A673 (cell line): ENCODE measurements at regions not wholly inside any gene's neighbourhood (a gene's known extent, or its start where the extent isn't known, plus 50 kb on each side); places are given as distances from the start of the nearest gene placed in this dataset.

ENCODE experiments used
- BruUV-seq: library from RNA; stranded (reverse); fragments of 400-500 nt; replicated peaks from 2 replicates; lab custom pipeline; 2021; lab: Mats Ljungman, UMichigan
- CTCF ChIA-PET: fragments of 300-600 bp; sonication (Branson Sonifier 250); formaldehyde crosslinking; loops from one replicate; lab custom pipeline; 2022; ENCODE audit warnings: antibody characterized with exemption; lab: Charles Lee
- POLR2A ChIA-PET: fragments of 300-600 bp; sonication (Branson Sonifier 250); formaldehyde crosslinking; loops from one replicate; lab custom pipeline; 2022; ENCODE audit warnings: antibody characterized with exemption; ENCODE audit not compliant: low non-redundant PET; lab: Charles Lee
- DNase-seq: peaks from one replicate; pipeline ENCODE4 v3.0.0-alpha.2; 2015; ENCODE audit warnings: low spot score
- H3K27ac ChIP-seq: fragments of 200-600 bp; sonication (generic); 2 replicates; pipeline ENCODE4 v1.5.1; 2016; ENCODE audit warnings: mixed run types, low read depth, mild to moderate bottlenecking, mixed read lengths, antibody characterized with exemption, low read length; ENCODE audit not compliant: poor library complexity, severe bottlenecking
- H3K27me3 ChIP-seq: fragments of 200-600 bp; sonication (generic); replicated peaks from 2 replicates; pipeline ENCODE4 v1.6.1; 2017; ENCODE audit warnings: mixed run types, low read depth, mild to moderate bottlenecking, mixed read lengths, antibody characterized with exemption, low read length; ENCODE audit not compliant: insufficient read depth, poor library complexity
- H3K36me3 ChIP-seq: fragments of 200-600 bp; sonication (generic); 2 replicates; pipeline ENCODE4 v1.6.1; 2016; ENCODE audit warnings: mixed run types, mild to moderate bottlenecking, mixed read lengths, antibody characterized with exemption, low read length; ENCODE audit not compliant: insufficient read depth, poor library complexity, severe bottlenecking
- H3K4me1 ChIP-seq: fragments of 200-600 bp; sonication (generic); 2 replicates; pipeline ENCODE4 v1.6.1; 2017; ENCODE audit warnings: mixed run types, mild to moderate bottlenecking, mixed read lengths, antibody characterized with exemption, low read length; ENCODE audit not compliant: insufficient read depth, poor library complexity, severe bottlenecking
- H3K4me3 ChIP-seq: fragments of 200-600 bp; sonication (generic); 2 replicates; pipeline ENCODE4 v1.5.1; 2016; ENCODE audit warnings: low read depth, mixed run types, mild to moderate bottlenecking, mixed read lengths, low read length; ENCODE audit not compliant: poor library complexity, severe bottlenecking
- H3K9me3 ChIP-seq: fragments of 200-600 bp; sonication (generic); 2 replicates; pipeline ENCODE4 v1.6.1; 2016; ENCODE audit warnings: mixed run types, low read depth, mild to moderate bottlenecking, mixed read lengths, antibody characterized with exemption, low read length; ENCODE audit not compliant: poor library complexity, severe bottlenecking
- EZH2 ChIP-seq: fragments of 200-600 bp; sonication (generic); IDR thresholded peaks from 2 replicates; pipeline ENCODE4 v1.6.1; 2017; ENCODE audit warnings: borderline replicate concordance, low read depth, mild to moderate bottlenecking, mixed read lengths, antibody characterized with exemption, low read length; ENCODE audit not compliant: poor library complexity, severe bottlenecking
- intact Hi-C: fragments of 100-400 bp; cut with micrococcal nuclease; formaldehyde crosslinking; loops from one replicate; pipeline ENCODE4 v1.10.0; 2022; ENCODE audit not compliant: unreplicated experiment
- TF ChIP-seq, protein P1 (sequence below): fragments of 300-800, 200-600 bp; sonication (generic); conservative IDR thresholded peaks from 2 replicates; pipeline ENCODE4 v1.5.1; 2017; ENCODE audit warnings: low read depth, mild to moderate bottlenecking, antibody characterized with exemption, low read length, moderate library complexity, mixed read lengths

GRCh38 chr2:205906419-205906818 is 179.6 kb downstream of the INO80D start:
- no peaks in the 10 kb centered on the region for H3K4me1 ChIP-seq
- CTCF ChIA-PET, result no interaction called here

DNA sequence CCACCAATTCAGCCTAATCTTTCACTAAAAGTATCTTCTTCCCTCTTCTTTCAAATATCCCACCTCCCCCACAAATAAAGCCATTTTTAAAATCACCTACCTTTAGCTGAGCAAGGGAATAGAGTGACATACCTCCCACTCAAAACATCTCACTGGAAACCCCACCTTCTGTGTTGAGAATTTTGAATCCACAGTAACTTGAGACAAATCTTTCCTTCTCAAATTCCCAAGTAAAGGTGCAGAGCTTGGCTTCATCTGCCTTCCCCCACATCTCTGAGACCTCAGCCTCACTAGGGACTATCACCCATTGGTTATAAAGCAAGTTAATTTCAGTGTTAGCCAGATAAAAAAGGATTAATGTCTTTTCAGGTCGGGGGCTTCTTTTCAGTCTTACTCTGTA is 180.4 kb downstream of the INO80D start:
- Histone ChIP-seq H3K36me3 (no peaks in the 10 kb centered on the region), H3K27me3 (no peaks in the 10 kb centered on the region), H3K27ac (no peak overlapping the region), H3K4me3 (no peak overlapping the region), H3K4me1 (no peaks in the 10 kb centered on the region), H3K9me3 (no peaks in the 10 kb centered on the region)
- intact Hi-C loops, result no loop called here
- CTCF ChIA-PET, result no interaction called here
- POLR2A ChIA-PET, result no interaction called here
- BruUV-seq, result no TSS peak
- no peak for DNase-seq
- TF ChIP-seq, protein P1, sequence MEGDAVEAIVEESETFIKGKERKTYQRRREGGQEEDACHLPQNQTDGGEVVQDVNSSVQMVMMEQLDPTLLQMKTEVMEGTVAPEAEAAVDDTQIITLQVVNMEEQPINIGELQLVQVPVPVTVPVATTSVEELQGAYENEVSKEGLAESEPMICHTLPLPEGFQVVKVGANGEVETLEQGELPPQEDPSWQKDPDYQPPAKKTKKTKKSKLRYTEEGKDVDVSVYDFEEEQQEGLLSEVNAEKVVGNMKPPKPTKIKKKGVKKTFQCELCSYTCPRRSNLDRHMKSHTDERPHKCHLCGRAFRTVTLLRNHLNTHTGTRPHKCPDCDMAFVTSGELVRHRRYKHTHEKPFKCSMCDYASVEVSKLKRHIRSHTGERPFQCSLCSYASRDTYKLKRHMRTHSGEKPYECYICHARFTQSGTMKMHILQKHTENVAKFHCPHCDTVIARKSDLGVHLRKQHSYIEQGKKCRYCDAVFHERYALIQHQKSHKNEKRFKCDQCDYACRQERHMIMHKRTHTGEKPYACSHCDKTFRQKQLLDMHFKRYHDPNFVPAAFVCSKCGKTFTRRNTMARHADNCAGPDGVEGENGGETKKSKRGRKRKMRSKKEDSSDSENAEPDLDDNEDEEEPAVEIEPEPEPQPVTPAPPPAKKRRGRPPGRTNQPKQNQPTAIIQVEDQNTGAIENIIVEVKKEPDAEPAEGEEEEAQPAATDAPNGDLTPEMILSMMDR, result no peak
- no peak for TF ChIP-seq EZH2

More at GRCh38 chr2:205906419-205906818, 179.6 kb downstream of the INO80D start:
- no peak for DNase-seq
- no TSS peak for BruUV-seq
- no peak overlapping the region for H3K4me3 ChIP-seq
- intact Hi-C loops, result no loop called here
- TF ChIP-seq EZH2, result no peak
- TF ChIP-seq, protein P1, result no peak
- no peaks in the 10 kb centered on the region for H3K9me3 ChIP-seq
- no peaks in the 10 kb centered on the region for H3K27me3 ChIP-seq
- POLR2A ChIA-PET, result no interaction called here
- H3K27ac ChIP-seq, result no peak overlapping the region
- H3K36me3 ChIP-seq, result no peaks in the 10 kb centered on the region

DNA sequence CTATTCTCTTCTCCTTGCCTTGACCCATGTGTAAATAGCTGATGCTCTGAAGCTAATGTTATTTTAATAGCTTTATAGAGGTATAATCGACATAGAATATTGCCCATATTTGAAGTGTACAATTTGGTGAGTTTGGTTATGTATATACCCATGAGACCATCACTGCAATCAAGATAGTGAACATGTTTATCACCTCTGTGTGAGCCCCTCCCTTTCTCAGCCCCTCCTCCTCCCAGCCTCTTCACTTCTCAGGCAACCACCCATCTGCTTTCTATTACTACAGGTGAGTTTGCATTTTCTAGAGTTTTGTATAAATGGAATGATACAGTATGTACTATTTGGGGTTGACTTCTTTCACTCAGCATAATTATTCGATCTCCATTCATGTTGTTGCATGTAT is 181.1 kb downstream of the INO80D start:
- POLR2A ChIA-PET, result no interaction called here
- H3K4me1 ChIP-seq, result no peaks in the 10 kb centered on the region
- no peaks in the 10 kb centered on the region for H3K36me3 ChIP-seq
- TF ChIP-seq EZH2, result no peak
- TF ChIP-seq, protein P1, result no peak
- intact Hi-C loops, result no loop called here
- no peak overlapping the region for H3K4me3 ChIP-seq
- BruUV-seq, result no TSS peak
- H3K27me3 ChIP-seq, result no peaks in the 10 kb centered on the region
- CTCF ChIA-PET, result no interaction called here
- H3K27ac ChIP-seq, result no peak overlapping the region
- H3K9me3 ChIP-seq, result no peaks in the 10 kb centered on the region
- DNase-seq, result no peak
